Trophoblast cell (in vitro differentiated cells and primary cell): ENCODE measurements at regions not wholly inside any gene's neighbourhood (a gene's known extent, or its start where the extent isn't known, plus 50 kb on each side); places are given as distances from the start of the nearest gene placed in this dataset.

ENCODE experiments used
- DNase-seq, 2 donors: peaks; one replicate each; pipeline ENCODE4 v3.0.0-alpha.2; 2016
- H2AFZ ChIP-seq: 2 replicates; pipeline ENCODE4 v1.6.1; 2013; ENCODE audit warnings: low read length, moderate library complexity, mild to moderate bottlenecking; ENCODE audit not compliant: insufficient read depth, poor library complexity
- H2AK5ac ChIP-seq: 2 replicates; pipeline ENCODE4 v1.6.1; 2013; ENCODE audit warnings: mild to moderate bottlenecking, low read length
- H2BK120ac ChIP-seq: 2 replicates; pipeline ENCODE4 v1.6.1; 2013; ENCODE audit warnings: low read length, mild to moderate bottlenecking, moderate library complexity; ENCODE audit not compliant: insufficient read depth, poor library complexity
- H2BK12ac ChIP-seq: 2 replicates; pipeline ENCODE4 v1.6.1; 2013; ENCODE audit warnings: mild to moderate bottlenecking, low read length, moderate library complexity
- H2BK5ac ChIP-seq: 2 replicates; pipeline ENCODE4 v1.6.1; 2013; ENCODE audit warnings: low read length, low read depth, moderate library complexity, mild to moderate bottlenecking; ENCODE audit not compliant: poor library complexity
- H3K14ac ChIP-seq: 2 replicates; pipeline ENCODE4 v1.6.1; 2013; ENCODE audit warnings: mild to moderate bottlenecking, low read length
- H3K18ac ChIP-seq: 2 replicates; pipeline ENCODE4 v1.6.1; 2013; ENCODE audit warnings: mild to moderate bottlenecking, low read length
- H3K23ac ChIP-seq: 2 replicates; pipeline ENCODE4 v1.6.1; 2013; ENCODE audit warnings: low read length
- H3K27ac ChIP-seq: 2 replicates; pipeline ENCODE4 v1.5.1; 2013; ENCODE audit warnings: low read depth, mild to moderate bottlenecking, inconsistent platforms, low read length, moderate library complexity
- H3K27me3 ChIP-seq: 2 replicates; pipeline ENCODE4 v1.6.1; 2013; ENCODE audit warnings: inconsistent platforms, mild to moderate bottlenecking, low read length, moderate library complexity; ENCODE audit not compliant: insufficient read depth
- H3K36me3 ChIP-seq, 2 experiments: 1 replicate in 1 of 2; 2 replicates in 1 of 2; pipeline ENCODE4 v1.6.1; 2013; ENCODE audit warnings: low read length in 2 of 2, mild to moderate bottlenecking in 2 of 2, moderate library complexity in 1 of 2; ENCODE audit not compliant: insufficient read depth in 2 of 2, control insufficient read depth in 1 of 2
- H3K4ac ChIP-seq: 2 replicates; pipeline ENCODE4 v1.6.1; 2013; ENCODE audit warnings: low read depth, mild to moderate bottlenecking, low read length, moderate library complexity
- H3K4me1 ChIP-seq, 2 experiments: 1 replicate in 1 of 2; 2 replicates in 1 of 2; pipeline ENCODE4 v1.6.1; 2013; ENCODE audit warnings: low read length in 2 of 2, mild to moderate bottlenecking in 2 of 2, moderate library complexity in 1 of 2; ENCODE audit not compliant: insufficient read depth in 2 of 2, control insufficient read depth in 1 of 2
- H3K4me2 ChIP-seq: 2 replicates; pipeline ENCODE4 v1.6.1; 2013; ENCODE audit warnings: inconsistent platforms, mild to moderate bottlenecking, low read length, moderate library complexity
- H3K4me3 ChIP-seq: 2 replicates; pipeline ENCODE4 v1.5.1; 2013; ENCODE audit warnings: mild to moderate bottlenecking, low read depth, low read length, inconsistent platforms
- H3K79me1 ChIP-seq: one replicate; pipeline ENCODE4 v1.6.1; 2013; ENCODE audit warnings: low read length
- H3K79me2 ChIP-seq: 2 replicates; pipeline ENCODE4 v1.6.1; 2013; ENCODE audit warnings: low read length, mild to moderate bottlenecking; ENCODE audit not compliant: control insufficient read depth, insufficient read depth, poor library complexity
- H3K9ac ChIP-seq: 2 replicates; pipeline ENCODE4 v1.6.1; 2013; ENCODE audit warnings: mild to moderate bottlenecking, low read length
- H3K9me3 ChIP-seq: 2 replicates; pipeline ENCODE4 v1.6.1; 2013; ENCODE audit warnings: low read depth, mild to moderate bottlenecking, control low read depth, inconsistent platforms, low read length; ENCODE audit not compliant: insufficient read depth
- H4K12ac ChIP-seq: 2 replicates; pipeline ENCODE4 v1.6.1; 2013; ENCODE audit warnings: low read depth, mild to moderate bottlenecking, low read length, moderate library complexity
- H4K8ac ChIP-seq: 2 replicates; pipeline ENCODE4 v1.6.1; 2013; ENCODE audit warnings: low read depth, mild to moderate bottlenecking, low read length, moderate library complexity
- H4K91ac ChIP-seq: one replicate; pipeline ENCODE4 v1.6.1; 2013; ENCODE audit warnings: low read depth, mild to moderate bottlenecking, low read length, moderate library complexity
- WGBS: extraction: QIAGEN DNeasy Blood & Tissue Kit; methylation state at CpG from one replicate; pipeline ENCODE4 v1.1.7; 2013; ENCODE audit warnings: missing lambda C conversion rate; ENCODE audit not compliant: insufficient read length, insufficient coverage; ENCODE audit errors: extremely low coverage; 5-methylcytosine and 5-hydroxymethylcytosine counted together

DNA sequence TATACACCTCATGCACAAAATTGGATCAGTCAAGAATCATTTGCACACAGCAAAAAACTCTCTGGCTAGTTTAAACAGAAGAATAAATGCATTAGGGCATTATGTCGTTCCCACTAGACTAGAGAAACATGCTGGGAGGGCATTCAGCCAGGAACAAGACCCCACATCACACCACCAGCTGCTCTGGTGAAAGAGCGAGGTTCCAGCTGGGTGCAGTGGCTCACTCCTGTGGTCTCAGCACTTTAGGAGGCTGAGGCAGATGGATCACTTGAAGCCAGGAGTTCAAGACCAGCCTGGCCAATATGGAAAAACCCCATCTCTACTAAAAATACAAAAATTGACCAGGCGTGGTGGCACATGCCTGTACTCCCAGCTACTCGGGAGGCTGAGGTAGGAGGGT lies 52.1 kb upstream of the BACE2 start:
- Histone ChIP-seq H3K9ac (no peak overlapping the region), H3K79me2 (no peaks in the 10 kb centered on the region), H3K14ac (no peak overlapping the region), H4K12ac (no peak overlapping the region), H2BK12ac (no peak overlapping the region), H2BK120ac (no peak overlapping the region), H3K27ac (no peak overlapping the region), H3K27me3 (no peaks in the 10 kb centered on the region), H3K4ac (no peak overlapping the region), H3K9me3 (peaks cover 2% of the 10 kb centered on the region), H2AK5ac (no peak overlapping the region), H2BK5ac (no peak overlapping the region), H3K23ac (no peak overlapping the region), H2AFZ (no peak overlapping the region), H3K79me1 (no peaks in the 10 kb centered on the region), H3K4me3 (no peak overlapping the region), H3K4me1 (peaks cover 0 to 12% of the 10 kb centered on the region in 2 experiments), H3K4me2 (no peak overlapping the region), H3K36me3 (no peaks in the 10 kb centered on the region), H4K91ac (no peak overlapping the region), H3K18ac (no peak overlapping the region), H4K8ac (no peak overlapping the region)
- no CpG with 5 or more reads among the region's 4 CpGs for WGBS
- no peak for DNase-seq
